Medulla oblongata (tissue), 1 donor: ENCODE measurements at regions not wholly inside any gene's neighbourhood (a gene's known extent, or its start where the extent isn't known, plus 50 kb on each side); places are given as distances from the start of the nearest gene placed in this dataset.

ENCODE experiments used
- DNase-seq: peaks from one replicate; pipeline ENCODE4 v3.0.0-alpha.2; 2015; ENCODE audit errors: extremely low spot score

GRCh38 chr9:107542411-107543157 is 53.0 kb upstream of the KLF4 start:
- DNase-seq, result no peak

GRCh38 chr9:107541523-107541922 is 52.0 kb upstream of the KLF4 start:
- no peak for DNase-seq

- DNase-seq, result no peak
Measured at GRCh38 chr9:107540164-107540561, 50.6 kb upstream of the KLF4 start.

GRCh38 chr9:107539427-107540163 is 50.0 kb upstream of the KLF4 start:
- no peak for DNase-seq
